ENCODE measurements at regions not wholly inside any gene's neighbourhood (a gene's known extent, or its start where the extent isn't known, plus 50 kb on each side); places are given as distances from the start of the nearest gene placed in this dataset.

DNA sequence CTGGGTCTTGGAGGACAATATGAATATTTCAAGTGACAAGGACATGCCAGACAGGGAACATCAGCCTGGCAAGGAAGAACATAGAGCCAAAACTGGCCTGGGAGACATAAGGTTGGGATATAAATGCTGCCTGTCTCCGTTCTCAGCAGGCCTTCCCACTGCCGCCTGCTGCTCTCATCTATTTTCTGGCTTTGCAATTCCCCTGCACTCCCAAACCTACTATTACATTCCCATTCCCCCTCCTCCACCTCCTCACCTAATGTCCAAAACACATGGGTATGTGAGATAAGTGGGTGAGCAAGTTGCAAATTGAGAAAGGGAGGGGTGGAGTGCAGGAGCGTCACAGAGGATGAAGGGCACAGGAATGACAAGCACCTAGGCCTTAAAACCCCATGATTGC is 244.3 kb upstream of the CDH8 start:
- Histone ChIP-seq H3K4me2 (ENCODE audit: control insufficient read depth, extremely low read depth, insufficient read depth, low read depth, low read length) (no peak overlapping the region), H3K36me3 (ENCODE audit: control insufficient read depth in 2 of 2, extremely low read depth in 1 of 2, insufficient read depth in 2 of 2, low read length in 2 of 2) (no peaks in the 10 kb centered on the region), H3K79me2 (ENCODE audit: control insufficient read depth, insufficient read depth, low read length) (no peaks in the 10 kb centered on the region), H3K9me3 (ENCODE audit: control insufficient read depth, low read depth, low read length) (no peaks in the 10 kb centered on the region), H2AFZ (ENCODE audit: control insufficient read depth, low read length) (no peak overlapping the region), H3K27me3 (ENCODE audit: control insufficient read depth, extremely low read depth, insufficient read depth, low read length) (no peaks in the 10 kb centered on the region), H3K4me1 (ENCODE audit: control insufficient read depth, extremely low read depth, insufficient read depth, low read length) (no peaks in the 10 kb centered on the region), H3K27ac (ENCODE audit: control insufficient read depth, insufficient read depth, low read length) (no peak overlapping the region), H4K20me1 (ENCODE audit: control insufficient read depth, extremely low read depth, insufficient read depth, low read length) (no peaks in the 10 kb centered on the region), H3K9me1 (ENCODE audit: control insufficient read depth, extremely low read depth, insufficient read depth, low read length) (no peaks in the 10 kb centered on the region), H3K9ac (ENCODE audit: control insufficient read depth, extremely low read depth, insufficient read depth, low read length) (no peak overlapping the region), H3K4me3 (ENCODE audit: control insufficient read depth in 2 of 3, extremely low read depth in 1 of 3, insufficient read depth in 2 of 3, low read depth in 1 of 3, low read length in 3 of 3) (no peak overlapping the region)
- no peak for FAIRE-seq
- DNase-seq (ENCODE audit: low read depth, low spot score) = no peak
- dilution Hi-C loops (cut with MboI; ENCODE audit: extremely low pct_ligation_motif_present, low sequenced_read_pairs) = no loop called here
- TF ChIP-seq CTCF (optimal IDR thresholded peaks at IDR 0.05 in 1 of 3, IDR thresholded peaks at IDR 0.05 in 1 of 3, conservative IDR thresholded peaks at IDR 0.05 in 1 of 3; ENCODE audit: extremely low read depth in 1 of 3, insufficient read depth in 2 of 3, low read length in 3 of 3) (no peak), EZH2 (IDR thresholded peaks at IDR 0.05; ENCODE audit: low read length) (no peak)

DNA sequence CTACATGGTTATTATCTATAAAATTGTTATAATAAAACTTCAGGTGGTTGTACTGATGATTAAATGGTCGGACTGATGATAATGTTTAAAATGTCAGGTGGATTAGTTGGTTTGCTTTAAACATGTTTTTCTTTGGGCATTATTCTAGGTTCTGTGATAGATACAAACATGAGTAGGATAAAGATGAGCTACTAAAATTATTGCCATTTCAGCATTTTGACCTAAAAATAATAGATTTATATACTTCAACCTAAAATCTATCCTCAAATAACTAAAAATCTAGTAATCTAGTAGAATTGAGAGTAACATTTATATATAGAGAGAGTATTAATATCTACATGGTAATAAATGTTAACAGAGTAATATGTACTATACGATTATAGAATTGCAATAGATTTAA is 241.7 kb upstream of the CDH8 start:
- no peaks in the 10 kb centered on the region for H4K20me1 ChIP-seq (ENCODE audit: control insufficient read depth, extremely low read depth, insufficient read depth, low read length)
- TF ChIP-seq CTCF (optimal IDR thresholded peaks at IDR 0.05 in 1 of 3, IDR thresholded peaks at IDR 0.05 in 1 of 3, conservative IDR thresholded peaks at IDR 0.05 in 1 of 3; ENCODE audit: extremely low read depth in 1 of 3, insufficient read depth in 2 of 3, low read length in 3 of 3) (no peak), EZH2 (IDR thresholded peaks at IDR 0.05; ENCODE audit: low read length) (no peak)
- FAIRE-seq (no peak), DNase-seq (ENCODE audit: low read depth, low spot score) (no peak)
- H3K27me3 ChIP-seq (ENCODE audit: control insufficient read depth, extremely low read depth, insufficient read depth, low read length) = no peaks in the 10 kb centered on the region
- no peaks in the 10 kb centered on the region for H3K79me2 ChIP-seq (ENCODE audit: control insufficient read depth, insufficient read depth, low read length)
- no peak overlapping the region for H3K4me3 ChIP-seq (ENCODE audit: control insufficient read depth in 2 of 3, extremely low read depth in 1 of 3, insufficient read depth in 2 of 3, low read depth in 1 of 3, low read length in 3 of 3)
- no peaks in the 10 kb centered on the region for H3K4me1 ChIP-seq (ENCODE audit: control insufficient read depth, extremely low read depth, insufficient read depth, low read length)
- no peak overlapping the region for H3K27ac ChIP-seq (ENCODE audit: control insufficient read depth, insufficient read depth, low read length)
- H3K9me1 ChIP-seq (ENCODE audit: control insufficient read depth, extremely low read depth, insufficient read depth, low read length) = no peaks in the 10 kb centered on the region
- H3K4me2 ChIP-seq (ENCODE audit: control insufficient read depth, extremely low read depth, insufficient read depth, low read depth, low read length) = no peak overlapping the region
- no peaks in the 10 kb centered on the region for H3K36me3 ChIP-seq (ENCODE audit: control insufficient read depth in 2 of 2, extremely low read depth in 1 of 2, insufficient read depth in 2 of 2, low read length in 2 of 2)
- no peaks in the 10 kb centered on the region for H3K9me3 ChIP-seq (ENCODE audit: control insufficient read depth, low read depth, low read length)
- no peak overlapping the region for H3K9ac ChIP-seq (ENCODE audit: control insufficient read depth, extremely low read depth, insufficient read depth, low read length)
- no peak overlapping the region for H2AFZ ChIP-seq (ENCODE audit: control insufficient read depth, low read length)
- dilution Hi-C loops (cut with MboI; ENCODE audit: extremely low pct_ligation_motif_present, low sequenced_read_pairs) = no loop called here

Data from keratinocyte (primary cell).